KMS-11 (cell line): ENCODE measurements at regions not wholly inside any gene's neighbourhood (a gene's known extent, or its start where the extent isn't known, plus 50 kb on each side); places are given as distances from the start of the nearest gene placed in this dataset.
A peak's percentile ranks its signal among the peaks of the same experiment; 100 is the strongest.

ENCODE experiments used
- H2AFZ ChIP-seq: fragments of 200-600 bp; sonication (generic); 2 replicates; pipeline ENCODE4 v1.6.1; 2016; ENCODE audit warnings: antibody characterized with exemption, mixed run types, low read depth
- H3K27ac ChIP-seq: fragments of 200-600 bp; sonication (generic); 2 replicates; pipeline ENCODE4 v1.6.1; 2016; ENCODE audit warnings: mild to moderate bottlenecking, mixed run types
- H3K27me3 ChIP-seq: fragments of 200-600 bp; sonication (generic); 2 replicates; pipeline ENCODE4 v1.6.1; 2017; ENCODE audit warnings: mild to moderate bottlenecking, low read depth, mixed run types, moderate library complexity; ENCODE audit not compliant: insufficient read depth
- H3K36me3 ChIP-seq: fragments of 200-600 bp; sonication (generic); 2 replicates; pipeline ENCODE4 v1.6.1; 2017; ENCODE audit warnings: mild to moderate bottlenecking, mixed run types; ENCODE audit not compliant: insufficient read depth
- H3K4me1 ChIP-seq: fragments of 200-600 bp; sonication (generic); 2 replicates; pipeline ENCODE4 v1.6.1; 2016; ENCODE audit warnings: mild to moderate bottlenecking, low read depth, mixed run types; ENCODE audit not compliant: poor library complexity, severe bottlenecking
- H3K4me2 ChIP-seq: fragments of 200-600 bp; sonication (generic); 2 replicates; pipeline ENCODE4 v1.7.0; 2016; ENCODE audit warnings: mild to moderate bottlenecking, mixed run types
- H3K4me3 ChIP-seq: fragments of 200-600 bp; sonication (generic); IDR thresholded peaks from 2 replicates; pipeline ENCODE4 v1.6.1; 2017; ENCODE audit warnings: low read depth, low read length, mixed read lengths; ENCODE audit not compliant: insufficient read depth
- H3K79me2 ChIP-seq: fragments of 200-600 bp; sonication (generic); 2 replicates; pipeline ENCODE4 v1.6.1; 2016; ENCODE audit warnings: low read depth, mixed run types; ENCODE audit not compliant: insufficient read depth
- H3K9ac ChIP-seq: fragments of 200-600 bp; sonication (generic); 2 replicates; pipeline ENCODE4 v1.6.1; 2016; ENCODE audit warnings: mild to moderate bottlenecking, mixed run types
- H4K20me1 ChIP-seq: fragments of 200-600 bp; sonication (generic); 2 replicates; pipeline ENCODE4 v1.6.1; 2016; ENCODE audit warnings: mild to moderate bottlenecking, mixed run types; ENCODE audit not compliant: insufficient read depth
- CTCF ChIP-seq: fragments of 200-600 bp; sonication (generic); conservative IDR thresholded peaks from 2 replicates; pipeline ENCODE4 v1.6.1; 2017; ENCODE audit warnings: low read depth, mild to moderate bottlenecking, antibody characterized with exemption, low read length, moderate library complexity, mixed read lengths

- no peak overlapping the region for H3K4me3 ChIP-seq
- no peaks in the 10 kb centered on the region for H3K79me2 ChIP-seq
- no peaks in the 10 kb centered on the region for H3K27me3 ChIP-seq
- H3K4me1 ChIP-seq = no peaks in the 10 kb centered on the region
- H3K4me2 ChIP-seq = no peak overlapping the region
- no peaks in the 10 kb centered on the region for H3K36me3 ChIP-seq
- peak; percentile 46 for TF ChIP-seq CTCF
- H3K9ac ChIP-seq = no peak overlapping the region
- H3K27ac ChIP-seq = no peak overlapping the region
- no peaks in the 10 kb centered on the region for H4K20me1 ChIP-seq
- no peak overlapping the region for H2AFZ ChIP-seq
Observed at GRCh38 chr2:234611209-234611608, 114.3 kb upstream of the ARL4C start.

- no peaks in the 10 kb centered on the region for H3K79me2 ChIP-seq
- no peak overlapping the region for H2AFZ ChIP-seq
- H3K4me1 ChIP-seq = no peaks in the 10 kb centered on the region
- H4K20me1 ChIP-seq = no peaks in the 10 kb centered on the region
- no peak overlapping the region for H3K27ac ChIP-seq
- H3K4me2 ChIP-seq = no peak overlapping the region
- no peaks in the 10 kb centered on the region for H3K27me3 ChIP-seq
- no peak for TF ChIP-seq CTCF
- H3K36me3 ChIP-seq = no peaks in the 10 kb centered on the region
- no peak overlapping the region for H3K4me3 ChIP-seq
- no peak overlapping the region for H3K9ac ChIP-seq
Observed at GRCh38 chr2:234608946-234609345, 112.1 kb upstream of the ARL4C start.

DNA sequence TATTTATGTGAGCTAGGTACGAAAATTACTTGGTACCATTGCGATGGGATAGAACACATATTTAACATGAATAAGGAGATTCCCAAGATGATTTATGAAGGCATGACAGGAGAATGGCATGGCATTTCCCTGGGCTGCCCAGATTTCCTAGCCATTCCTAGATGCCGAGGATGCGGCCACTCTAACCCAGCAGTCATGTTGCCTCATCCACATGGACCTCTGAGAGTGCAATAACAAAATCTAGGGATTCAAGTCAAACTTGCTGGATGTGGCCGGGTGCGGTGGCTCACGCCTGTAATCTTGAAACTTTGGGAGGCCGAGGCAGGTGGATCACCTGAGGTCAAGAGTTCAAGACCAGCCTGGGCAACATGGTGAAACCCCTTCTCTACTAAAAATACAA lies 110.8 kb upstream of the ARL4C start:
- Histone ChIP-seq H3K79me2 (no peaks in the 10 kb centered on the region), H4K20me1 (no peaks in the 10 kb centered on the region), H3K4me2 (no peak overlapping the region), H3K4me3 (no peak overlapping the region), H3K4me1 (no peaks in the 10 kb centered on the region), H3K27ac (no peak overlapping the region), H3K36me3 (no peaks in the 10 kb centered on the region), H2AFZ (no peak overlapping the region), H3K9ac (no peak overlapping the region), H3K27me3 (no peaks in the 10 kb centered on the region)
- no peak for TF ChIP-seq CTCF

GRCh38 chr2:234606896-234607295 lies 110.0 kb upstream of the ARL4C start:
- H3K9ac ChIP-seq = no peak overlapping the region
- H3K79me2 ChIP-seq = no peaks in the 10 kb centered on the region
- no peaks in the 10 kb centered on the region for H3K4me1 ChIP-seq
- H4K20me1 ChIP-seq = no peaks in the 10 kb centered on the region
- no peak overlapping the region for H3K4me2 ChIP-seq
- no peaks in the 10 kb centered on the region for H3K36me3 ChIP-seq
- H3K4me3 ChIP-seq = no peak overlapping the region
- no peak overlapping the region for H3K27ac ChIP-seq
- no peak for TF ChIP-seq CTCF
- no peak overlapping the region for H2AFZ ChIP-seq
- H3K27me3 ChIP-seq = no peaks in the 10 kb centered on the region

GRCh38 chr2:234603619-234604018 lies 106.7 kb upstream of the ARL4C start:
- no peak overlapping the region for H3K4me3 ChIP-seq
- no peaks in the 10 kb centered on the region for H3K36me3 ChIP-seq
- H3K4me1 ChIP-seq = no peaks in the 10 kb centered on the region
- H3K27me3 ChIP-seq = no peaks in the 10 kb centered on the region
- H3K9ac ChIP-seq = no peak overlapping the region
- no peak overlapping the region for H3K4me2 ChIP-seq
- H2AFZ ChIP-seq = no peak overlapping the region
- H3K79me2 ChIP-seq = no peaks in the 10 kb centered on the region
- no peak overlapping the region for H3K27ac ChIP-seq
- no peak for TF ChIP-seq CTCF
- H4K20me1 ChIP-seq = no peaks in the 10 kb centered on the region
